H9 (cell line): ENCODE measurements at regions not wholly inside any gene's neighbourhood (a gene's known extent, or its start where the extent isn't known, plus 50 kb on each side); places are given as distances from the start of the nearest gene placed in this dataset.

Experiments used
- DNase-seq: peaks from one replicate; pipeline ENCODE4 v3.0.0-alpha.2; 2017
- H2AFZ ChIP-seq: one replicate; pipeline ENCODE4 v1.6.1; 2013; ENCODE audit warnings: mild to moderate bottlenecking, low read length, control low read depth, moderate library complexity
- H2AK5ac ChIP-seq: 2 replicates; pipeline ENCODE4 v1.6.1; 2013; ENCODE audit warnings: low read length, control low read depth, mixed read lengths; ENCODE audit not compliant: insufficient read length
- H2BK120ac ChIP-seq: one replicate; pipeline ENCODE4 v1.6.1; 2013; ENCODE audit warnings: low read depth, mild to moderate bottlenecking, low read length, control low read depth, inconsistent platforms; ENCODE audit not compliant: poor library complexity, severe bottlenecking
- H2BK12ac ChIP-seq: 2 replicates; pipeline ENCODE4 v1.6.1; 2013; ENCODE audit warnings: low read length, control low read depth, mixed read lengths, low read depth; ENCODE audit not compliant: insufficient read length
- H2BK15ac ChIP-seq: 2 replicates; pipeline ENCODE4 v1.6.1; 2013; ENCODE audit warnings: low read depth, low read length, control low read depth
- H2BK20ac ChIP-seq: one replicate; pipeline ENCODE4 v1.6.1; 2013; ENCODE audit warnings: low read depth, mild to moderate bottlenecking, low read length, control low read depth, inconsistent platforms; ENCODE audit not compliant: poor library complexity, severe bottlenecking
- H2BK5ac ChIP-seq: 2 replicates; pipeline ENCODE4 v1.6.1; 2013; ENCODE audit warnings: low read length, control low read depth, mixed read lengths; ENCODE audit not compliant: insufficient read length
- H3K14ac ChIP-seq: 2 replicates; pipeline ENCODE4 v1.6.1; 2013; ENCODE audit warnings: low read length, control low read depth; ENCODE audit not compliant: insufficient read depth
- H3K18ac ChIP-seq: 2 replicates; pipeline ENCODE4 v1.6.1; 2013; ENCODE audit warnings: low read depth, mild to moderate bottlenecking, mixed read lengths, low read length, control low read depth; ENCODE audit not compliant: insufficient read length
- H3K23ac ChIP-seq: 2 replicates; pipeline ENCODE4 v1.6.1; 2013; ENCODE audit warnings: low read length, control low read depth, mixed read lengths, low read depth; ENCODE audit not compliant: insufficient read length
- H3K23me2 ChIP-seq: 2 replicates; pipeline ENCODE4 v1.6.1; 2013; ENCODE audit warnings: low read depth, mild to moderate bottlenecking, mixed read lengths, low read length, control low read depth; ENCODE audit not compliant: insufficient read length, poor library complexity, severe bottlenecking
- H3K27ac ChIP-seq: 2 replicates; pipeline ENCODE4 v1.5.1; 2013; ENCODE audit warnings: low read length, control low read depth, mixed read lengths, low read depth; ENCODE audit not compliant: insufficient read length
- H3K27me3 ChIP-seq: 2 replicates; pipeline ENCODE4 v1.6.1; 2013; ENCODE audit warnings: low read length, control low read depth, inconsistent platforms; ENCODE audit not compliant: insufficient read depth
- H3K4ac ChIP-seq: 2 replicates; pipeline ENCODE4 v1.6.1; 2013; ENCODE audit warnings: low read depth, mild to moderate bottlenecking, control low read depth, inconsistent platforms, low read length, moderate library complexity
- H3K4me1 ChIP-seq: 2 replicates; pipeline ENCODE4 v1.6.1; 2013; ENCODE audit warnings: low read length, control low read depth, inconsistent platforms; ENCODE audit not compliant: insufficient read depth
- H3K4me2 ChIP-seq: 2 replicates; pipeline ENCODE4 v1.6.1; 2013; ENCODE audit warnings: low read length, control low read depth, mixed read lengths; ENCODE audit not compliant: insufficient read length, insufficient read depth
- H3K56ac ChIP-seq: 2 replicates; pipeline ENCODE4 v1.6.1; 2013; ENCODE audit warnings: low read depth, mild to moderate bottlenecking, mixed read lengths, low read length, control low read depth; ENCODE audit not compliant: insufficient read length
- H3K79me1 ChIP-seq: 2 replicates; pipeline ENCODE4 v1.6.1; 2013; ENCODE audit warnings: low read depth, mild to moderate bottlenecking, moderate library complexity, low read length, control low read depth, inconsistent platforms; ENCODE audit not compliant: insufficient read depth, poor library complexity, severe bottlenecking
- H3K79me2 ChIP-seq: 2 replicates; pipeline ENCODE4 v1.6.1; 2013; ENCODE audit warnings: low read length, control low read depth, inconsistent platforms; ENCODE audit not compliant: insufficient read depth
- H3K9ac ChIP-seq: 2 replicates; pipeline ENCODE4 v1.6.1; 2013; ENCODE audit warnings: low read length, control low read depth, mixed read lengths; ENCODE audit not compliant: insufficient read length; ENCODE audit errors: extremely low read depth
- H3K9me3 ChIP-seq: one replicate; pipeline ENCODE4 v1.6.1; 2013; ENCODE audit warnings: low read depth, low read length, inconsistent platforms; ENCODE audit not compliant: control insufficient read depth
- H3T11ph ChIP-seq: one replicate; pipeline ENCODE4 v1.6.1; 2013; ENCODE audit warnings: mild to moderate bottlenecking, low read length, control low read depth, inconsistent platforms
- H4K20me1 ChIP-seq: one replicate; pipeline ENCODE4 v1.6.1; 2013; ENCODE audit not compliant: control insufficient read depth, insufficient read length, insufficient read depth
- H4K5ac ChIP-seq: 2 replicates; pipeline ENCODE4 v1.6.1; 2013; ENCODE audit warnings: low read depth, mild to moderate bottlenecking, mixed read lengths, low read length, control low read depth; ENCODE audit not compliant: insufficient read length
- H4K8ac ChIP-seq: replicated peaks from 2 replicates; pipeline ENCODE4 v1.6.1; 2013; ENCODE audit warnings: low read length, control low read depth, mixed read lengths, low read depth; ENCODE audit not compliant: insufficient read length
- H4K91ac ChIP-seq: 2 replicates; pipeline ENCODE4 v1.6.1; 2013; ENCODE audit warnings: low read depth, mild to moderate bottlenecking, moderate library complexity, mixed read lengths, low read length, control low read depth; ENCODE audit not compliant: insufficient read length
- H3K27ac Mint-ChIP-seq, 3 experiments: 2 replicates in 2 of 3; 3 replicates in 1 of 3; pipeline ENCODE4 v1.8.0; 2020 to 2021; ENCODE audit warnings: mixed read lengths in 3 of 3, mild to moderate bottlenecking in 1 of 3, moderate library complexity in 1 of 3
- H3K27me3 Mint-ChIP-seq: 2 replicates; pipeline ENCODE4 v1.8.0; 2021; ENCODE audit warnings: low read depth, mild to moderate bottlenecking, moderate library complexity, mixed read lengths
- H3K36me3 Mint-ChIP-seq, 3 experiments: 2 replicates in 2 of 3; 3 replicates in 1 of 3; pipeline ENCODE4 v1.8.0; 2020 to 2021; ENCODE audit warnings: low read depth in 3 of 3, mixed read lengths in 3 of 3; ENCODE audit not compliant: insufficient read depth in 1 of 3
- H3K4me1 Mint-ChIP-seq, 2 experiments: 2 replicates each; pipeline ENCODE4 v1.8.0; 2020; ENCODE audit warnings: mixed read lengths in 2 of 2
- H3K4me3 Mint-ChIP-seq, 2 experiments: 2 replicates in 1 of 2; 3 replicates in 1 of 2; pipeline ENCODE4 v1.8.0; 2020 to 2021; ENCODE audit warnings: mild to moderate bottlenecking in 2 of 2, mixed read lengths in 2 of 2, moderate library complexity in 1 of 2
- H3K9me3 Mint-ChIP-seq, 2 experiments: 2 replicates in 1 of 2; 3 replicates in 1 of 2; pipeline ENCODE4 v1.8.0; 2020; ENCODE audit warnings: mild to moderate bottlenecking in 2 of 2, mixed read lengths in 2 of 2, moderate library complexity in 1 of 2
- CTCF ChIP-seq: fragments of 200-600 bp; sonication (generic); conservative IDR thresholded peaks from 3 replicates; pipeline ENCODE4 v1.8.0; 2021; ENCODE audit warnings: antibody characterized with exemption, mild to moderate bottlenecking
- WGBS: extraction: QIAGEN DNeasy Blood & Tissue Kit; methylation state at CpG from one replicate; pipeline ENCODE4 v1.1.7; 2013; ENCODE audit warnings: missing lambda C conversion rate, low lambda C conversion rate, mixed read lengths; ENCODE audit not compliant: insufficient read length; ENCODE audit errors: extremely low coverage; 5-methylcytosine and 5-hydroxymethylcytosine counted together

GRCh38 chr6:18976966-18977365 is 589.8 kb downstream of the RNF144B start:
- Histone ChIP-seq H4K5ac (no peak overlapping the region), H3K27me3 (no peaks in the 10 kb centered on the region), H3K79me2 (no peaks in the 10 kb centered on the region), H3K14ac (no peak overlapping the region), H3K79me1 (no peaks in the 10 kb centered on the region), H3K4me1 (no peaks in the 10 kb centered on the region), H3K23ac (no peak overlapping the region), H3K56ac (no peak overlapping the region), H3K27ac (no peak overlapping the region), H3K23me2 (no peaks in the 10 kb centered on the region), H2BK15ac (no peak overlapping the region), H3K18ac (no peak overlapping the region), H3K9ac (no peak overlapping the region), H4K91ac (no peak overlapping the region), H3K9me3 (no peaks in the 10 kb centered on the region), H3T11ph (no peak overlapping the region), H4K8ac (no peak overlapping the region), H2BK5ac (no peak overlapping the region), H2BK120ac (no peak overlapping the region), H3K4ac (no peak overlapping the region), H2AK5ac (no peak overlapping the region), H4K20me1 (no peaks in the 10 kb centered on the region), H3K4me2 (no peak overlapping the region), H2BK12ac (no peak overlapping the region), H2BK20ac (no peak overlapping the region), H2AFZ (no peak overlapping the region)
- TF ChIP-seq CTCF: no peak
- H3K4me3 Mint-ChIP-seq: no peak overlapping the region
- no peaks in the 10 kb centered on the region for H3K27me3 Mint-ChIP-seq
- H3K36me3 Mint-ChIP-seq: no peaks in the 10 kb centered on the region; a peak in 1 of 7 replicates
- peaks cover 6 to 9% of the 10 kb centered on the region in 2 experiments for H3K4me1 Mint-ChIP-seq
- no peak overlapping the region for H3K27ac Mint-ChIP-seq
- no peak for DNase-seq
- no peaks in the 10 kb centered on the region for H3K9me3 Mint-ChIP-seq
- no CpG with 5 or more reads among the region's 1 CpG for WGBS
